HEK293 (cell line): ENCODE measurements at regions not wholly inside any gene's neighbourhood (a gene's known extent, or its start where the extent isn't known, plus 50 kb on each side); places are given as distances from the start of the nearest gene placed in this dataset.

Experiments
- MEIS1 ChIP-seq: sonication (generic); formaldehyde crosslinking; IDR thresholded peaks from 2 replicates; pipeline ENCODE4 v1.8.1; 2022; ENCODE audit warnings: missing genetic modification reagents, mild to moderate bottlenecking, borderline replicate concordance
- MZF1 ChIP-seq: fragments of 450-650 bp; formaldehyde crosslinking; IDR thresholded peaks from 2 replicates; pipeline ENCODE4 v1.5.1; 2017; ENCODE audit warnings: missing biosample characterization, missing genetic modification characterization, borderline replicate concordance
- ZFHX2 ChIP-seq: fragments of 450-650 bp; formaldehyde crosslinking; conservative IDR thresholded peaks from 2 replicates; pipeline ENCODE4 v1.5.1; 2016; ENCODE audit warnings: missing biosample characterization, missing genetic modification characterization
- ZNF138 ChIP-seq: fragments of 450-650 bp; formaldehyde crosslinking; IDR thresholded peaks from 2 replicates; pipeline ENCODE4 v1.5.1; 2016; ENCODE audit warnings: missing biosample characterization, missing genetic modification characterization, borderline replicate concordance
- ZNF223 ChIP-seq: fragments of 450-650 bp; formaldehyde crosslinking; IDR thresholded peaks from 2 replicates; pipeline ENCODE4 v1.5.1; 2016; ENCODE audit warnings: missing biosample characterization, missing genetic modification characterization
- ZNF274 ChIP-seq, 2 experiments: fragments of 200-500 bp in 1 of 2; fragments of 450-650 bp in 1 of 2; sonication (Bioruptor generic) in 1 of 2; formaldehyde crosslinking in 1 of 2; IDR thresholded peaks; 2 replicates each; pipeline versions ENCODE4 v1.5.1 to v1.6.1; 2014 to 2016; ENCODE audit warnings: borderline replicate concordance in 1 of 2, inconsistent platforms in 1 of 2, low read length in 1 of 2, missing biosample characterization in 1 of 2, missing genetic modification characterization in 1 of 2
- ZNF514 ChIP-seq: fragments of 450-650 bp; formaldehyde crosslinking; IDR thresholded peaks from 2 replicates; pipeline ENCODE4 v1.5.1; 2016; ENCODE audit warnings: missing biosample characterization, missing genetic modification characterization
- ZNF560 ChIP-seq: fragments of 450-650 bp; formaldehyde crosslinking; IDR thresholded peaks from 2 replicates; pipeline ENCODE4 v1.5.1; 2017; ENCODE audit warnings: missing biosample characterization, missing genetic modification characterization, borderline replicate concordance
- TF ChIP-seq, protein P1 (sequence below): fragments of 450-650 bp; formaldehyde crosslinking; IDR thresholded peaks from 2 replicates; pipeline ENCODE4 v1.5.1; 2016; ENCODE audit warnings: missing biosample characterization, missing genetic modification characterization
- TF ChIP-seq, protein P2 (sequence below): fragments of 450-650 bp; formaldehyde crosslinking; IDR thresholded peaks from 2 replicates; pipeline ENCODE4 v1.5.0; 2017; ENCODE audit warnings: missing biosample characterization, missing genetic modification characterization, borderline replicate concordance
- TF ChIP-seq, protein P3 (sequence below): fragments of 450-650 bp; formaldehyde crosslinking; IDR thresholded peaks from 2 replicates; pipeline ENCODE4 v1.5.1; 2016; ENCODE audit warnings: missing biosample characterization, missing genetic modification characterization, low read depth

DNA sequence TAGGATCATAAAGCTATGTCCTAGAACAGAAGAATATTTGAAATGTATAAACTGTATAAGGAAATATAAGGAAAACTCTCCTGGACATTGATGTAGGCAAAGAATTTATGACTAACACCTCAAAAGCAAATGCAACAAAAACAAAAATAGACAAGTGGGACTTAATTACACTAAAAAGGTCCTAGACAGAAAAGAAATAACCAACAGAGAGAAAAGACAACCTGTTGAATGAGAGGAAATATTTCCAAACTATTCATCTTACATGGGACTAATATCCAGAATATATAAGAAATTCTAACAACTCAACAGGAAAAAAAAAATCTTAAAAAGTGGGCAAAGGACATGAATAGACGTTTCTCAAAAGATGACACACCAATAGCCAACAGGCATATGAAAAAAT is 54.4 kb upstream of the PRDX4 start:
- no peak for TF ChIP-seq ZNF223
- TF ChIP-seq, protein P1, sequence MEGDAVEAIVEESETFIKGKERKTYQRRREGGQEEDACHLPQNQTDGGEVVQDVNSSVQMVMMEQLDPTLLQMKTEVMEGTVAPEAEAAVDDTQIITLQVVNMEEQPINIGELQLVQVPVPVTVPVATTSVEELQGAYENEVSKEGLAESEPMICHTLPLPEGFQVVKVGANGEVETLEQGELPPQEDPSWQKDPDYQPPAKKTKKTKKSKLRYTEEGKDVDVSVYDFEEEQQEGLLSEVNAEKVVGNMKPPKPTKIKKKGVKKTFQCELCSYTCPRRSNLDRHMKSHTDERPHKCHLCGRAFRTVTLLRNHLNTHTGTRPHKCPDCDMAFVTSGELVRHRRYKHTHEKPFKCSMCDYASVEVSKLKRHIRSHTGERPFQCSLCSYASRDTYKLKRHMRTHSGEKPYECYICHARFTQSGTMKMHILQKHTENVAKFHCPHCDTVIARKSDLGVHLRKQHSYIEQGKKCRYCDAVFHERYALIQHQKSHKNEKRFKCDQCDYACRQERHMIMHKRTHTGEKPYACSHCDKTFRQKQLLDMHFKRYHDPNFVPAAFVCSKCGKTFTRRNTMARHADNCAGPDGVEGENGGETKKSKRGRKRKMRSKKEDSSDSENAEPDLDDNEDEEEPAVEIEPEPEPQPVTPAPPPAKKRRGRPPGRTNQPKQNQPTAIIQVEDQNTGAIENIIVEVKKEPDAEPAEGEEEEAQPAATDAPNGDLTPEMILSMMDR (tag by site-specific recombination) = no peak
- TF ChIP-seq ZNF138 (tag by site-specific recombination) = no peak
- no peak for TF ChIP-seq ZNF514 (tag by site-specific recombination)
- TF ChIP-seq, protein P2, sequence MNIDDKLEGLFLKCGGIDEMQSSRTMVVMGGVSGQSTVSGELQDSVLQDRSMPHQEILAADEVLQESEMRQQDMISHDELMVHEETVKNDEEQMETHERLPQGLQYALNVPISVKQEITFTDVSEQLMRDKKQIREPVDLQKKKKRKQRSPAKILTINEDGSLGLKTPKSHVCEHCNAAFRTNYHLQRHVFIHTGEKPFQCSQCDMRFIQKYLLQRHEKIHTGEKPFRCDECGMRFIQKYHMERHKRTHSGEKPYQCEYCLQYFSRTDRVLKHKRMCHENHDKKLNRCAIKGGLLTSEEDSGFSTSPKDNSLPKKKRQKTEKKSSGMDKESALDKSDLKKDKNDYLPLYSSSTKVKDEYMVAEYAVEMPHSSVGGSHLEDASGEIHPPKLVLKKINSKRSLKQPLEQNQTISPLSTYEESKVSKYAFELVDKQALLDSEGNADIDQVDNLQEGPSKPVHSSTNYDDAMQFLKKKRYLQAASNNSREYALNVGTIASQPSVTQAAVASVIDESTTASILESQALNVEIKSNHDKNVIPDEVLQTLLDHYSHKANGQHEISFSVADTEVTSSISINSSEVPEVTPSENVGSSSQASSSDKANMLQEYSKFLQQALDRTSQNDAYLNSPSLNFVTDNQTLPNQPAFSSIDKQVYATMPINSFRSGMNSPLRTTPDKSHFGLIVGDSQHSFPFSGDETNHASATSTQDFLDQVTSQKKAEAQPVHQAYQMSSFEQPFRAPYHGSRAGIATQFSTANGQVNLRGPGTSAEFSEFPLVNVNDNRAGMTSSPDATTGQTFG (tag by site-specific recombination) = no peak
- TF ChIP-seq MEIS1 (CRISPR knock-in tag) = no peak
- no peak for TF ChIP-seq ZFHX2 (tag by site-specific recombination)
- TF ChIP-seq MZF1 (tag by site-specific recombination) = no peak
- TF ChIP-seq ZNF274 (IDR thresholded peaks at IDR 0.05; ENCODE audit: low read length) = no peak
- TF ChIP-seq ZNF274 (tag by site-specific recombination; IDR thresholded peaks at IDR 0.05; ENCODE audit: borderline replicate concordance) = no peak
- TF ChIP-seq, protein P3, sequence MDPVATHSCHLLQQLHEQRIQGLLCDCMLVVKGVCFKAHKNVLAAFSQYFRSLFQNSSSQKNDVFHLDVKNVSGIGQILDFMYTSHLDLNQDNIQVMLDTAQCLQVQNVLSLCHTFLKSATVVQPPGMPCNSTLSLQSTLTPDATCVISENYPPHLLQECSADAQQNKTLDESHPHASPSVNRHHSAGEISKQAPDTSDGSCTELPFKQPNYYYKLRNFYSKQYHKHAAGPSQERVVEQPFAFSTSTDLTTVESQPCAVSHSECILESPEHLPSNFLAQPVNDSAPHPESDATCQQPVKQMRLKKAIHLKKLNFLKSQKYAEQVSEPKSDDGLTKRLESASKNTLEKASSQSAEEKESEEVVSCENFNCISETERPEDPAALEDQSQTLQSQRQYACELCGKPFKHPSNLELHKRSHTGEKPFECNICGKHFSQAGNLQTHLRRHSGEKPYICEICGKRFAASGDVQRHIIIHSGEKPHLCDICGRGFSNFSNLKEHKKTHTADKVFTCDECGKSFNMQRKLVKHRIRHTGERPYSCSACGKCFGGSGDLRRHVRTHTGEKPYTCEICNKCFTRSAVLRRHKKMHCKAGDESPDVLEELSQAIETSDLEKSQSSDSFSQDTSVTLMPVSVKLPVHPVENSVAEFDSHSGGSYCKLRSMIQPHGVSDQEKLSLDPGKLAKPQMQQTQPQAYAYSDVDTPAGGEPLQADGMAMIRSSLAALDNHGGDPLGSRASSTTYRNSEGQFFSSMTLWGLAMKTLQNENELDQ (tag by site-specific recombination) = no peak
- TF ChIP-seq ZNF560 = no peak
